ENCODE measurements at regions not wholly inside any gene's neighbourhood (a gene's known extent, or its start where the extent isn't known, plus 50 kb on each side); places are given as distances from the start of the nearest gene placed in this dataset.

- no peak overlapping the region for H3K27ac ChIP-seq (ENCODE audit: low read length)
- H3K4me3 ChIP-seq (ENCODE audit: low read length in 2 of 2), result no peak overlapping the region
- H3K4me1 ChIP-seq (ENCODE audit: control insufficient read depth, insufficient read depth, low read length), result no peaks in the 10 kb centered on the region
- no peaks in the 10 kb centered on the region for H3K36me3 ChIP-seq (ENCODE audit: control insufficient read depth in 2 of 2, insufficient read depth in 2 of 2, low read length in 2 of 2)
- no peaks in the 10 kb centered on the region for H3K27me3 ChIP-seq (ENCODE audit: control insufficient read depth in 1 of 2, insufficient read depth in 2 of 2, low read length in 2 of 2)
- H3K9ac ChIP-seq (ENCODE audit: low read length in 2 of 2), result no peak overlapping the region
- peaks cover 5 to 12% of the 10 kb centered on the region in 2 donors for H3K9me3 ChIP-seq (ENCODE audit: control insufficient read depth in 2 of 2, low read length in 2 of 2)
These were observed 106.4 kb upstream of the CELF4 start for GRCh38 chr18:37672001-37672400.

GRCh38 chr18:37671530-37671929 is 105.9 kb upstream of the CELF4 start:
- Histone ChIP-seq H3K9ac (ENCODE audit: low read length in 2 of 2) (no peak overlapping the region), H3K4me1 (ENCODE audit: control insufficient read depth, insufficient read depth, low read length) (no peaks in the 10 kb centered on the region), H3K4me3 (ENCODE audit: low read length in 2 of 2) (no peak overlapping the region), H3K9me3 (ENCODE audit: control insufficient read depth in 2 of 2, low read length in 2 of 2) (peaks cover 5 to 12% of the 10 kb centered on the region in 2 donors), H3K27ac (ENCODE audit: low read length) (no peak overlapping the region), H3K36me3 (ENCODE audit: control insufficient read depth in 2 of 2, insufficient read depth in 2 of 2, low read length in 2 of 2) (no peaks in the 10 kb centered on the region), H3K27me3 (ENCODE audit: control insufficient read depth in 1 of 2, insufficient read depth in 2 of 2, low read length in 2 of 2) (no peaks in the 10 kb centered on the region)

- H3K36me3 ChIP-seq (ENCODE audit: control insufficient read depth in 2 of 2, insufficient read depth in 2 of 2, low read length in 2 of 2), result no peaks in the 10 kb centered on the region
- no peak overlapping the region for H3K4me3 ChIP-seq (ENCODE audit: low read length in 2 of 2)
- H3K27ac ChIP-seq (ENCODE audit: low read length), result no peak overlapping the region
- H3K9me3 ChIP-seq (ENCODE audit: control insufficient read depth in 2 of 2, low read length in 2 of 2), result peaks cover 5 to 11% of the 10 kb centered on the region in 2 donors
- H3K4me1 ChIP-seq (ENCODE audit: control insufficient read depth, insufficient read depth, low read length), result no peaks in the 10 kb centered on the region
- no peak overlapping the region for H3K9ac ChIP-seq (ENCODE audit: low read length in 2 of 2)
- H3K27me3 ChIP-seq (ENCODE audit: control insufficient read depth in 1 of 2, insufficient read depth in 2 of 2, low read length in 2 of 2), result no peaks in the 10 kb centered on the region
These were observed 105.5 kb upstream of the CELF4 start for GRCh38 chr18:37671119-37671518.

- H3K4me3 ChIP-seq (ENCODE audit: low read length in 2 of 2), result no peak overlapping the region
- H3K9me3 ChIP-seq (ENCODE audit: control insufficient read depth in 2 of 2, low read length in 2 of 2), result peaks cover 2 to 8% of the 10 kb centered on the region in 2 donors
- H3K36me3 ChIP-seq (ENCODE audit: control insufficient read depth in 2 of 2, insufficient read depth in 2 of 2, low read length in 2 of 2), result no peaks in the 10 kb centered on the region
- H3K27ac ChIP-seq (ENCODE audit: low read length), result no peak overlapping the region
- H3K27me3 ChIP-seq (ENCODE audit: control insufficient read depth in 1 of 2, insufficient read depth in 2 of 2, low read length in 2 of 2), result no peaks in the 10 kb centered on the region
- H3K4me1 ChIP-seq (ENCODE audit: control insufficient read depth, insufficient read depth, low read length), result no peaks in the 10 kb centered on the region
- H3K9ac ChIP-seq (ENCODE audit: low read length in 2 of 2), result no peak overlapping the region
These were observed 104.5 kb upstream of the CELF4 start for GRCh38 chr18:37669991-37670534.

GRCh38 chr18:37668971-37669747 is 103.6 kb upstream of the CELF4 start:
- H3K4me1 ChIP-seq (ENCODE audit: control insufficient read depth, insufficient read depth, low read length), result no peaks in the 10 kb centered on the region
- peaks cover 2 to 8% of the 10 kb centered on the region in 2 donors for H3K9me3 ChIP-seq (ENCODE audit: control insufficient read depth in 2 of 2, low read length in 2 of 2)
- H3K36me3 ChIP-seq (ENCODE audit: control insufficient read depth in 2 of 2, insufficient read depth in 2 of 2, low read length in 2 of 2), result no peaks in the 10 kb centered on the region
- H3K9ac ChIP-seq (ENCODE audit: low read length in 2 of 2), result no peak overlapping the region
- no peak overlapping the region for H3K27ac ChIP-seq (ENCODE audit: low read length)
- no peaks in the 10 kb centered on the region for H3K27me3 ChIP-seq (ENCODE audit: control insufficient read depth in 1 of 2, insufficient read depth in 2 of 2, low read length in 2 of 2)
- H3K4me3 ChIP-seq (ENCODE audit: low read length in 2 of 2), result no peak overlapping the region

GRCh38 chr18:37667836-37668235 is 102.2 kb upstream of the CELF4 start:
- H3K9me3 ChIP-seq (ENCODE audit: control insufficient read depth in 2 of 2, low read length in 2 of 2), result peaks cover 0 to 8% of the 10 kb centered on the region in 2 donors
- peaks cover 0 to 2% of the 10 kb centered on the region in 2 donors for H3K27me3 ChIP-seq (ENCODE audit: control insufficient read depth in 1 of 2, insufficient read depth in 2 of 2, low read length in 2 of 2)
- H3K4me1 ChIP-seq (ENCODE audit: control insufficient read depth, insufficient read depth, low read length), result no peaks in the 10 kb centered on the region
- no peaks in the 10 kb centered on the region for H3K36me3 ChIP-seq (ENCODE audit: control insufficient read depth in 2 of 2, insufficient read depth in 2 of 2, low read length in 2 of 2)
- no peak overlapping the region for H3K27ac ChIP-seq (ENCODE audit: low read length)
- no peak overlapping the region for H3K4me3 ChIP-seq (ENCODE audit: low read length in 2 of 2)
- no peak overlapping the region for H3K9ac ChIP-seq (ENCODE audit: low read length in 2 of 2)

GRCh38 chr18:37666991-37667390 is 101.4 kb upstream of the CELF4 start:
- Histone ChIP-seq H3K9ac (ENCODE audit: low read length in 2 of 2) (no peak overlapping the region), H3K27me3 (ENCODE audit: control insufficient read depth in 1 of 2, insufficient read depth in 2 of 2, low read length in 2 of 2) (peaks cover 0 to 2% of the 10 kb centered on the region in 2 donors), H3K4me3 (ENCODE audit: low read length in 2 of 2) (no peak overlapping the region), H3K4me1 (ENCODE audit: control insufficient read depth, insufficient read depth, low read length) (no peaks in the 10 kb centered on the region), H3K36me3 (ENCODE audit: control insufficient read depth in 2 of 2, insufficient read depth in 2 of 2, low read length in 2 of 2) (no peaks in the 10 kb centered on the region), H3K27ac (ENCODE audit: low read length) (no peak overlapping the region), H3K9me3 (ENCODE audit: control insufficient read depth in 2 of 2, low read length in 2 of 2) (peaks cover 0 to 8% of the 10 kb centered on the region in 2 donors)

GRCh38 chr18:37666451-37666850 is 100.9 kb upstream of the CELF4 start:
- peaks cover 0 to 8% of the 10 kb centered on the region in 2 donors for H3K9me3 ChIP-seq (ENCODE audit: control insufficient read depth in 2 of 2, low read length in 2 of 2)
- no peak overlapping the region for H3K9ac ChIP-seq (ENCODE audit: low read length in 2 of 2)
- no peak overlapping the region for H3K4me3 ChIP-seq (ENCODE audit: low read length in 2 of 2)
- H3K36me3 ChIP-seq (ENCODE audit: control insufficient read depth in 2 of 2, insufficient read depth in 2 of 2, low read length in 2 of 2), result no peaks in the 10 kb centered on the region
- H3K4me1 ChIP-seq (ENCODE audit: control insufficient read depth, insufficient read depth, low read length), result no peaks in the 10 kb centered on the region
- peaks cover 0 to 2% of the 10 kb centered on the region in 2 donors for H3K27me3 ChIP-seq (ENCODE audit: control insufficient read depth in 1 of 2, insufficient read depth in 2 of 2, low read length in 2 of 2)
- no peak overlapping the region for H3K27ac ChIP-seq (ENCODE audit: low read length)

GRCh38 chr18:37665346-37665745 is 99.7 kb upstream of the CELF4 start:
- peaks cover 0 to 4% of the 10 kb centered on the region in 2 donors for H3K9me3 ChIP-seq (ENCODE audit: control insufficient read depth in 2 of 2, low read length in 2 of 2)
- H3K36me3 ChIP-seq (ENCODE audit: control insufficient read depth in 2 of 2, insufficient read depth in 2 of 2, low read length in 2 of 2), result no peaks in the 10 kb centered on the region
- H3K27me3 ChIP-seq (ENCODE audit: control insufficient read depth in 1 of 2, insufficient read depth in 2 of 2, low read length in 2 of 2), result peaks cover 0 to 2% of the 10 kb centered on the region in 2 donors
- H3K4me3 ChIP-seq (ENCODE audit: low read length in 2 of 2), result no peak overlapping the region
- no peak overlapping the region for H3K9ac ChIP-seq (ENCODE audit: low read length in 2 of 2)
- no peak overlapping the region for H3K27ac ChIP-seq (ENCODE audit: low read length)
- H3K4me1 ChIP-seq (ENCODE audit: control insufficient read depth, insufficient read depth, low read length), result no peaks in the 10 kb centered on the region

GRCh38 chr18:37663446-37663845 is 97.8 kb upstream of the CELF4 start:
- Histone ChIP-seq H3K27ac (ENCODE audit: low read length) (no peak overlapping the region), H3K4me3 (ENCODE audit: low read length in 2 of 2) (no peak overlapping the region), H3K9me3 (ENCODE audit: control insufficient read depth in 2 of 2, low read length in 2 of 2) (peaks cover 0 to 4% of the 10 kb centered on the region in 2 donors), H3K27me3 (ENCODE audit: control insufficient read depth in 1 of 2, insufficient read depth in 2 of 2, low read length in 2 of 2) (peaks cover 0 to 2% of the 10 kb centered on the region in 2 donors), H3K36me3 (ENCODE audit: control insufficient read depth in 2 of 2, insufficient read depth in 2 of 2, low read length in 2 of 2) (no peaks in the 10 kb centered on the region), H3K9ac (ENCODE audit: low read length in 2 of 2) (no peak overlapping the region), H3K4me1 (ENCODE audit: control insufficient read depth, insufficient read depth, low read length) (no peaks in the 10 kb centered on the region)

Measured in stomach smooth muscle (tissue), 2 donors.